HEK293 (cell line): ENCODE measurements at regions not wholly inside any gene's neighbourhood (a gene's known extent, or its start where the extent isn't known, plus 50 kb on each side); places are given as distances from the start of the nearest gene placed in this dataset.

ENCODE experiments used
- CTCF ChIA-PET: fragments of 350-600 bp; formaldehyde crosslinking; extraction: SDS; loops from one replicate; lab custom pipeline; 2021; ENCODE audit warnings: antibody characterized with exemption; lab: Yijun Ruan, JAX
- POLR2A ChIA-PET: fragments of 300-600 bp; formaldehyde crosslinking; extraction: SDS; loops from one replicate; lab custom pipeline; 2020; ENCODE audit warnings: antibody characterized with exemption, inconsistent platforms; lab: Yijun Ruan, JAX
- H3K27ac ChIP-seq: fragments of 200-500 bp; sonication (Bioruptor generic); 2 replicates; pipeline ENCODE4 v1.5.1; 2014; ENCODE audit warnings: low read depth, low read length, control low read depth, inconsistent platforms; ENCODE audit errors: extremely low read depth
- H3K36me3 ChIP-seq, 2 experiments: fragments of 200-500 bp in 1 of 2; sonication (Bioruptor generic) in 1 of 2; 1 replicate in 1 of 2; 2 replicates in 1 of 2; pipeline ENCODE4 v1.5.1; 2014 to 2017; ENCODE audit warnings: inconsistent platforms in 2 of 2, low read length in 2 of 2; ENCODE audit not compliant: control insufficient read depth in 2 of 2, insufficient read depth in 1 of 2
- H3K4me1 ChIP-seq: fragments of 200-500 bp; sonication (Bioruptor generic); 2 replicates; pipeline ENCODE4 v1.5.1; 2014; ENCODE audit warnings: mild to moderate bottlenecking, low read length, inconsistent platforms; ENCODE audit not compliant: control insufficient read depth, insufficient read depth
- H3K4me3 ChIP-seq: 2 replicates; pipeline ENCODE4 v1.5.1; 2011; ENCODE audit warnings: low read depth, mild to moderate bottlenecking, control low read depth, low read length, moderate library complexity
- H3K9me3 ChIP-seq: fragments of 200-500 bp; sonication (Bioruptor generic); 2 replicates; pipeline ENCODE4 v1.5.1; 2014; ENCODE audit warnings: low read depth, low read length, inconsistent platforms; ENCODE audit not compliant: control insufficient read depth, insufficient read depth
- KLF1 ChIP-seq: fragments of 450-650 bp; formaldehyde crosslinking; IDR thresholded peaks from 2 replicates; pipeline ENCODE4 v1.5.1; 2016; ENCODE audit warnings: missing biosample characterization, missing genetic modification characterization
- PATZ1 ChIP-seq: fragments of 450-650 bp; formaldehyde crosslinking; IDR thresholded peaks from 2 replicates; pipeline ENCODE4 v1.5.1; 2016; ENCODE audit warnings: missing biosample characterization, missing genetic modification characterization
- REPIN1 ChIP-seq: fragments of 450-650 bp; formaldehyde crosslinking; IDR thresholded peaks from 2 replicates; pipeline ENCODE4 v1.5.1; 2017; ENCODE audit warnings: missing biosample characterization, missing genetic modification characterization, low read depth
- REST ChIP-seq: fragments of 450-650 bp; formaldehyde crosslinking; IDR thresholded peaks from 2 replicates; pipeline ENCODE4 v1.5.1; 2016; ENCODE audit warnings: missing biosample characterization, missing genetic modification characterization
- SETDB1 ChIP-seq: IDR thresholded peaks from one replicate; pipeline ENCODE4 v1.6.1; 2017; ENCODE audit warnings: mild to moderate bottlenecking, low read length, moderate library complexity, mixed read lengths; ENCODE audit not compliant: insufficient read length
- SP2 ChIP-seq: fragments of 450-650 bp; formaldehyde crosslinking; IDR thresholded peaks from 2 replicates; pipeline ENCODE4 v1.5.1; 2016; ENCODE audit warnings: missing biosample characterization, missing genetic modification characterization
- SP3 ChIP-seq: fragments of 450-650 bp; formaldehyde crosslinking; IDR thresholded peaks from 2 replicates; pipeline ENCODE4 v1.5.1; 2016; ENCODE audit warnings: missing biosample characterization, missing genetic modification characterization
- ZBTB10 ChIP-seq: fragments of 450-650 bp; formaldehyde crosslinking; IDR thresholded peaks from 2 replicates; pipeline ENCODE4 v1.5.1; 2016; ENCODE audit warnings: missing biosample characterization, missing genetic modification characterization
- ZBTB6 ChIP-seq: fragments of 450-650 bp; formaldehyde crosslinking; IDR thresholded peaks from 2 replicates; pipeline ENCODE4 v1.5.1; 2017; ENCODE audit warnings: missing biosample characterization, missing genetic modification characterization
- ZFHX2 ChIP-seq: fragments of 450-650 bp; formaldehyde crosslinking; conservative IDR thresholded peaks from 2 replicates; pipeline ENCODE4 v1.5.1; 2016; ENCODE audit warnings: missing biosample characterization, missing genetic modification characterization
- ZFP3 ChIP-seq: fragments of 450-650 bp; formaldehyde crosslinking; IDR thresholded peaks from 2 replicates; pipeline ENCODE4 v1.5.1; 2016; ENCODE audit warnings: low read depth, missing biosample characterization, missing genetic modification characterization
- ZNF132 ChIP-seq: fragments of 450-650 bp; formaldehyde crosslinking; IDR thresholded peaks from 2 replicates; pipeline ENCODE4 v1.5.1; 2017; ENCODE audit warnings: missing biosample characterization, missing genetic modification characterization, borderline replicate concordance
- ZNF202 ChIP-seq: fragments of 450-650 bp; formaldehyde crosslinking; IDR thresholded peaks from 2 replicates; pipeline ENCODE4 v1.5.1; 2016; ENCODE audit warnings: missing biosample characterization, missing genetic modification characterization, borderline replicate concordance
- ZNF221 ChIP-seq: fragments of 450-650 bp; formaldehyde crosslinking; IDR thresholded peaks from 2 replicates; pipeline ENCODE4 v1.5.1; 2017; ENCODE audit warnings: missing biosample characterization, missing genetic modification characterization, borderline replicate concordance
- ZNF239 ChIP-seq: fragments of 450-650 bp; formaldehyde crosslinking; IDR thresholded peaks from 2 replicates; pipeline ENCODE4 v1.5.1; 2016; ENCODE audit warnings: missing biosample characterization, missing genetic modification characterization
- ZNF266 ChIP-seq: fragments of 450-650 bp; formaldehyde crosslinking; IDR thresholded peaks from 2 replicates; pipeline ENCODE4 v1.5.1; 2016; ENCODE audit warnings: missing biosample characterization, missing genetic modification characterization, low read depth
- ZNF280C ChIP-seq: fragments of 450-650 bp; formaldehyde crosslinking; IDR thresholded peaks from 2 replicates; pipeline ENCODE4 v1.5.1; 2016; ENCODE audit warnings: missing biosample characterization, missing genetic modification characterization
- ZNF600 ChIP-seq: fragments of 450-650 bp; formaldehyde crosslinking; IDR thresholded peaks from 2 replicates; pipeline ENCODE4 v1.5.1; 2016; ENCODE audit warnings: missing biosample characterization, missing genetic modification characterization
- ZNF645 ChIP-seq: fragments of 450-650 bp; formaldehyde crosslinking; IDR thresholded peaks from 2 replicates; pipeline ENCODE4; 2016; ENCODE audit warnings: missing biosample characterization, missing genetic modification characterization
- ZNF692 ChIP-seq: fragments of 450-650 bp; formaldehyde crosslinking; IDR thresholded peaks from 2 replicates; pipeline ENCODE4 v1.5.1; 2016; ENCODE audit warnings: missing biosample characterization, missing genetic modification characterization
- ZNF776 ChIP-seq: fragments of 450-650 bp; formaldehyde crosslinking; IDR thresholded peaks from 2 replicates; pipeline ENCODE4 v1.5.0; 2017; ENCODE audit warnings: missing biosample characterization, missing genetic modification characterization, borderline replicate concordance

- Histone ChIP-seq H3K27ac (no peak overlapping the region), H3K9me3 (no peaks in the 10 kb centered on the region), H3K4me3 (no peak overlapping the region), H3K4me1 (no peaks in the 10 kb centered on the region), H3K36me3 (no peaks in the 10 kb centered on the region)
- ChIA-PET CTCF (no interaction called here), POLR2A (no interaction called here)
- no peak for TF ChIP-seq ZNF280C (tag by site-specific recombination)
- no peak for TF ChIP-seq ZNF692 (tag by site-specific recombination)
- no peak for TF ChIP-seq ZBTB10
- no peak for TF ChIP-seq REPIN1 (tag by site-specific recombination)
- TF ChIP-seq ZNF600 (tag by site-specific recombination), result no peak
- TF ChIP-seq REST (tag by site-specific recombination), result no peak
- TF ChIP-seq SP2 (tag by site-specific recombination), result no peak
- no peak for TF ChIP-seq ZNF221 (tag by site-specific recombination)
- no peak for TF ChIP-seq ZNF239 (tag by site-specific recombination)
- no peak for TF ChIP-seq ZNF202 (tag by site-specific recombination)
- TF ChIP-seq, all 188 proteins: peak for 0
Observed at GRCh38 chr13:63605403-63605802, 2189.8 kb upstream of the PCDH20 start.

GRCh38 chr13:63595811-63596210 lies 2180.2 kb upstream of the PCDH20 start:
- ChIA-PET POLR2A (no interaction called here), CTCF (no interaction called here)
- no peaks in the 10 kb centered on the region for H3K36me3 ChIP-seq
- no peaks in the 10 kb centered on the region for H3K4me1 ChIP-seq
- H3K9me3 ChIP-seq, result no peaks in the 10 kb centered on the region
- H3K27ac ChIP-seq, result no peak overlapping the region
- no peak overlapping the region for H3K4me3 ChIP-seq
- TF ChIP-seq ZFP3 (tag by site-specific recombination) (no peak), ZNF132 (tag by site-specific recombination) (no peak), PATZ1 (tag by site-specific recombination) (no peak), ZBTB6 (no peak), ZNF776 (tag by site-specific recombination) (no peak), KLF1 (tag by site-specific recombination) (no peak), ZNF645 (tag by site-specific recombination) (no peak), SP3 (no peak), SETDB1 (peak; percentile 76), ZFHX2 (no peak), ZNF266 (tag by site-specific recombination) (no peak)
